Activated CD4-positive, alpha-beta T cell treated with anti-CD3 and anti-CD28 coated beads for 48 hours (primary cell): ENCODE measurements at regions not wholly inside any gene's neighbourhood (a gene's known extent, or its start where the extent isn't known, plus 50 kb on each side); places are given as distances from the start of the nearest gene placed in this dataset.
"Not testable (repeated sequence)": the region's sequence is repeated elsewhere in the genome, so short reads cannot be mapped to it uniquely, and the experiment has no call there.

Experiments
- DNase-seq: peaks from one replicate; pipeline ENCODE4 v3.0.0-alpha.2; 2020

DNA sequence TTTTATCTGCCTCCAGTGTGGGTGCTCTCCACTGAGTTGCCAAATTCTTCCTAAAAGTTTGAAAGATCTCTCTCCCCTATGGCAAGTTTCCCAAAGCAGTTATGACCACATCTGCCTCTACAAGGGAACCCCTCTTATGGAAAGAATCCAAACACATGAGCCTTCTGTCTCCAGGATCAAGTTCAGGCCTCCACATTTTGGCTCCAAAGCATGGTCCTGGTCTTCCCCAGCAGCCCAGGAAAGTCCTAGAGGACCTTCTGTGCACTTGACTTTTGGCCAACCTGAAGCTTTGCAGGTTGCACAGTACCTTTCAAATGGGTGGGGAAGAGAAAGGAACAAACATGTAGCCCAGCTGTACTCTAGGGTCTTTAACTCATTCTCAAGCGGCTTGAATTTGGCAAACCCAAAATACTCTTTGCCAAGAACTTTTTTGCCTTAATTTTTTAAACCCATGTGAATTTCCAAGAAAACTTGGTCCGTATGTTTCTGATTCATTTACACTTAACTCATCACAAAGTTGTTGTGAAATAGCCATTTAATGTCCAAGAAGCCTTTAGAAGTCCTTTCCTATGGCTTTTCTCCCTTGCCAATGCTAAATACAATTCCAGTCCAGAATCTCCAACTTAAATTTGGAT is 240.1 kb upstream of the TBX18 start:
- DNase-seq, result no peak

DNA sequence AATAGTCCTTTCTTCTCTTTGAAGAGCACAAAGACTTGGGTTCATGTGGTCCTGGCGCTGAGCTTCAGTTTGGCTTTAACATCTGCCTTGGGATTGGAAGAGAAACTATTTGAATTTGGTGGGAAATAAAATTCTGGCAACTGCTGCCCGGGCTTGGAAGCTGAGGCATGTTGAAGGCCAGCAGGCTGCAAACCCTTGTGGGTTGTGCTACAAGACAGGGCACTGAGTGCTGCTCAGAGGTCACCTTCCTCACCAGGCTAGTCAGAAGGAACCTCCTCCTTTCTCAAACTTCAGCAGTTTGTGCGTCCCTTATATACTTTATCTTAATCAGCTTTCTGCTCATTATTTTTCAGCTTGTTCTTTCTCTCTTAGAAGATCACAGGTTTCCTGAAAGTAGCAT is 238.4 kb upstream of the TBX18 start:
- DNase-seq, result no peak

DNA sequence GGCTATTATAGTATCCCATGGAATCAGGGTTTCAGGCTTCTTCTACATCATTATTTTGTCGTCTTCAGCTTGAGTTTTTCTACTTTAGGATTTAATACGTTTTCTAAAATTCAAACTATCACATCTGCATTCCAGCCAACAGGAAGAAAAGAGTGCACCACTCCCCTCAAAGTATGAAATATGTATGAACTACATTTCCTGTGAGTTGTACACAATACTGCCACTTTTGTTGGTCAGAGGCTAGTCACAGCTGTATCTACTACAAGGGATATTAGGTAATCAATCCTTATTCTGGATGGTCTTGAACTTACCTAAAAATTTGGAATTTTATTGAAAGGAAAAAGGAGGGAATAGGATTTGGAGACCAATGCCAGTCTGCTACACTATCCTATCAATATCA is 235.6 kb upstream of the TBX18 start:
- no peak for DNase-seq

GRCh38 chr6:84998223-84998622 is 233.8 kb upstream of the TBX18 start:
- no peak for DNase-seq

DNA sequence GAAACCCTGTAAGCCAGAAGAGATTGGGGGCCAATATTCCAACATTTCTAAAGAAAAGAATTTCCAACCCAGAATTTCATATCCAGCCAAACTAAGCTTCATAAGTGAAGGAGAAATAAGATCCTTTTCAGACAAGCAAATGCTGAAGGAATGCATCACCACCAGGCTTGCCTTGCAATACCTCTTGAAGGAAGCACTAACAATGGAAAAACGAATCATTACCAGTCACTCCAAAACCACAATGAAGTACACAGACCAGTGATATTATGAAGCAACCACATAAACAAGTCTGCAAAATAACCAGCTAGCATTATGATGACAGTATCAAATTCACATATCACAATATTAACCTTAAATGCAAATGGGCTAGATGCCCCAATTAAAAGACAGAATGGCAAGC is 224.4 kb upstream of the TBX18 start:
- DNase-seq, result not testable (repeated sequence)

DNA sequence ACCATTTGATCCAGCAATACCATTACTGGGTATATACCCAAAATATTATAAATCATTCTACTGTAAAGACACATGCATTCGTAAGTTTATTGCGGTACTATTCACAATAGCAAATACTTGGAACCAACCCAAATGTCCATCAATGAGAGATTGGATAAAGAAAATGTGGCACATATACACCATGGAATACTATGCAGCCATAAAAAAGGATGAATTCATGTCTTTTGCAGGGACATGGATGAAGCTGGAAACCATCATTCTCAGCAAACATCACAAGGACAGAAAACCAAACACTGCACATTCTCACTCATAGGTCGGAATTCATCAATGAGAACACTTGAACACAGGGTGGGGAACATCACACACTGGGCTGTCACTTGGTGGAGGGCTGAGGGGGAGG is 221.1 kb upstream of the TBX18 start:
- not testable (repeated sequence) for DNase-seq

DNA sequence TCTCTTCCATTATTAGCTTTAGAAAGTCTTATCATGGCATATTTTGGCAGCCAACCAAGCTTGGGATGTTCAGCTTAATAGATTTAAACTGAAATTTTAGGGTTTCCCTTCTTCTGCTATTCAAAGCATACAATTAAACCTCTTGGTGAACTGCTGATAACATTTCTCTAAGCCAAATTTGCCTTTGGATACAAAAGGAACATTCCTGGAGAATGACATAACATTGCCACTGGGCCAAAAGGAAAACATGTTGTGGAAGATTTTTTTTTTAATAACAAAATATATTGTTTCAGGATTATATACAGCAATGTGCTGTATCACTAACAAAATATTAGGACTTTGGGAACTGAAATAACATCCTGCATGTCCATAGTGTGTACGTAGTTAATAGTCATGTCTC is 215.1 kb upstream of the TBX18 start:
- DNase-seq, result no peak

DNA sequence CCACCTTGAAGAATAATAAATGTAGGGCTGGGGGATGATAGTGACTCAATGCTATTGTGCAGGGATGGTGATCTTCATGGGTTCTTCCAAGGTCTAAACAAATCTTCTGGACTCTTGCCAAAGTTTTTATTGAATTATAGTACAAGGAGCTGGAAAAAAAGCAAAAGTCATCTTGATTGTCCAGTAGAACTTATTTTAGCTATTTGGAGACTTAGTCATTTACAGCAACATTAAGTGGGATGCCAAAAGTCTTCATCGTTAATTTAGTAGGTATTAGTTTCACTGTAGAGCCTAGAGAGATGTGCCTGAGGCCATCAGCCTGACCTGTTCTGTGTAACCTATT is 212.9 kb upstream of the TBX18 start:
- DNase-seq, result no peak

- DNase-seq, result no peak
Observed at GRCh38 chr6:84976526-84977362, 212.3 kb upstream of the TBX18 start.

DNA sequence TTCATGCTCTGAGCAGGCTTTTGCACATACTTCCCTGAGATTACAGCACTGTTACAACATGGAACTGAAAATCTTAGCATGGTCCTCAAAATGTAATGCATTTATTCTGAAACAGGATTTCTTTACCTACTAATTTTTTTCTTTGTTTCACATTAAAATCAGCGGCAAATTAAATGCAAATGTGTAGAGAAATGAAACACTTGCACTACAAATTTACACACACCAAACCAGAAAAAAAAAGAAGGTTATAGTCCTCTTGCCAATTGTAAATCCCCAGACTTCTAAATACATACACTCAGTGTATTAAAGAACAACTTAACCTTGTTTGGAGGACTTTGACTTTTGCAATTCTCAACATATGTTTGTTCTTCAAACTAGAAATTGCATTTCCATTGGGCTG is 210.9 kb upstream of the TBX18 start:
- no peak for DNase-seq

DNA sequence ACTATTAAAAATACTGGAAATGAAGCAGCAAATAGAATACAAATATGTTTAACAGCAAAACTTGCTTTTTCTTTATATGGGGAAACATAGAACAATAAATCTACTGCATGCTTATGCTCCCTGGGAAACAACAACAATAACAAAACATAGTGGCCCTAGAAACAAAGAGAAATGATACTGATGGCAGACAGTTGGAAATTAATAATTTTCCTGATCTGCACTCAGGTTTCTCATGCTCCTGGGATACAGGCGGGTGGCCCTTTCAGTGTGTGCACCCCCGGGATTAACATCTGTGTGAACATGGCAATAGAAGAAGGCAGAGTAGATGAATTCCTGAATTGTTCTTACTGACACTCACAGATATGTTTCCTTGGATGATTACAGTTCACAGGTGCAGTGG is 209.2 kb upstream of the TBX18 start:
- DNase-seq, result no peak

DNA sequence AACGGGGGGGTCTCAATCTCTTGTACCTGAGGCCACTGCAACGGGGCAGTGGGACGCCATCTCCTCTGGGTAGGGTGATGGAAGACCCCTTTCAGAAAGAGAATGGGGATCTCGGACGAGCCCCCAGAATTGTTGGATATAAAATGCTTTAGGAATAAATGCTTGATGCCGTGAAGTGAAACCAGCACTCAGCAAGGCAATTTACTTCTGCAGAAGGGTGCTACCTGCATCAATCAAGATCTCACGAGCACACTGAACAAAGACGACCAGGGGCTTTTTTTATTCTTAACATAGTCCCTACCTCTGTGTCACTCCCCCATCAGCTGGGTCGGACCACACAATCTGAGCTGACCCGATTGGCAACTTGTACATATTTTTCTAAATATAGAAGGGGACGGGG is 203.6 kb upstream of the TBX18 start:
- no peak for DNase-seq

GRCh38 chr6:84967389-84967788 is 203.0 kb upstream of the TBX18 start:
- no peak for DNase-seq

DNA sequence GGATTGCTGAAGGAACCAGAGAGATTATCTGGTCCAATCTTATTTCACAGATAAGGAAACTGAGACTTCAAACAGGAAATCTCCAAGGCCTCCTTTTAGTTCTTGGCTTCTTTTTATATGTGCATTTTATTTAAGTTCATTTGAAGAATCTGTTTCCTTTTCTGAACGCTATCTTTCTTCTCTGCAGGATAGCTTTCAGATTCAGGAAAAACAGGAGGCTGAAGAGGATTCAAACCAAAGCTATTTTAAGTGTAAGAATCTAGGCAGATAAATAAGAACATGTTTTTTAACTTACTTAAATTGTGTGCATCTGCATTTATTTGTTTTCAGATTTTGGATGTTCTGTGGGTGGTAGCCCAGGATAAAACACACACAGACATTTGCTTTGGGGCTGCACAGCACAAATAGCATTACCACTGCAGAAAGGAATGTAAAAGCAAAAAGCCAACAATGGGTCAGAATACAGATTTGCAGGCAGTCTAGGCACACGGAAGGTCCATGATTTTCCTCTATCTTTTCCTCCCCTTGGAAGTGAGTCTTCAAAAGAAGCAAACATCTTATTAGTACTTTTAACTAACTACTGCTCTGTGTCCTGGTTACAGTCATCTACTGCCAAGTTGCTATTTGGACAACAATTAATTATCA is 188.8 kb upstream of the TBX18 start:
- no peak for DNase-seq

GRCh38 chr6:84944926-84945325 is 180.5 kb upstream of the TBX18 start:
- DNase-seq, result not testable (repeated sequence)

DNA sequence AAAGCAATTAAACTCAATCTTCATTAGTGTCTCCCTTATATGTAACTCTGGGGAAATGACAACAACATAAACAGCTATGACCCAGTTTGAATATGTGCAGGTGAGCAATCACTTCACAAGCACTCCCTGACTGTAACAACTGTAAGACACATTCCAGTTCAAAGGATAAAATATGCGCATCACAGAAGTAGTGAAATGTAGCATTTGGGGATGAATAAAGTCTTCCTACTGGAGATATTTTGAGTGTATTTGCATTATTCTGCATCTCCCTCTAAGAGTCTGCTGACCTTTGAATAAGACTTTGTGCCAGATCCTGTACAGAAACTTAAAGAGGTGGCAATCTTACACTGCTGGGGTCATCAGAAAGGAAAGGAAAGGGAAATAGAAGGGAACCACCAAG is 179.5 kb upstream of the TBX18 start:
- no peak for DNase-seq

- DNase-seq, result not testable (repeated sequence)
Observed at GRCh38 chr6:84941609-84942008, 177.2 kb upstream of the TBX18 start.

GRCh38 chr6:84929212-84929611 is 164.8 kb upstream of the TBX18 start:
- DNase-seq, result no peak

DNA sequence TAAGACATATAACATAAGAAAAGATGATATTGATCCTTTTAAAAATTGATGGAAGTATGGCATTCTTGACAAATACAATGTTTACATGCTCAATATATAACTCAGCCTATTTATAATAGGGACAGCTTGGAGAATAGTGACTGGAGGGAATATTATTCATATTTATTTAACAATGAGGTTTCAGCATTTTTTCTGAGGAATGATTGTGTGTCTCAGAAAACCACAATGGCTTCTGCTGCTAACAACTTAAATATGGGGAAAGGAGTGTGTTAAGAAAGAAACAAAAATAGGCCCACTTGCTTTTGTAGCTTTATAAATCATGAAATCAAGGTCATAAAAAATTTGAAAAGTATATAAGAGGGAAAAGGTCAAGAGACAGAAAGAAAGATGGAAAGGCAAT is 163.2 kb upstream of the TBX18 start:
- DNase-seq, result no peak

DNA sequence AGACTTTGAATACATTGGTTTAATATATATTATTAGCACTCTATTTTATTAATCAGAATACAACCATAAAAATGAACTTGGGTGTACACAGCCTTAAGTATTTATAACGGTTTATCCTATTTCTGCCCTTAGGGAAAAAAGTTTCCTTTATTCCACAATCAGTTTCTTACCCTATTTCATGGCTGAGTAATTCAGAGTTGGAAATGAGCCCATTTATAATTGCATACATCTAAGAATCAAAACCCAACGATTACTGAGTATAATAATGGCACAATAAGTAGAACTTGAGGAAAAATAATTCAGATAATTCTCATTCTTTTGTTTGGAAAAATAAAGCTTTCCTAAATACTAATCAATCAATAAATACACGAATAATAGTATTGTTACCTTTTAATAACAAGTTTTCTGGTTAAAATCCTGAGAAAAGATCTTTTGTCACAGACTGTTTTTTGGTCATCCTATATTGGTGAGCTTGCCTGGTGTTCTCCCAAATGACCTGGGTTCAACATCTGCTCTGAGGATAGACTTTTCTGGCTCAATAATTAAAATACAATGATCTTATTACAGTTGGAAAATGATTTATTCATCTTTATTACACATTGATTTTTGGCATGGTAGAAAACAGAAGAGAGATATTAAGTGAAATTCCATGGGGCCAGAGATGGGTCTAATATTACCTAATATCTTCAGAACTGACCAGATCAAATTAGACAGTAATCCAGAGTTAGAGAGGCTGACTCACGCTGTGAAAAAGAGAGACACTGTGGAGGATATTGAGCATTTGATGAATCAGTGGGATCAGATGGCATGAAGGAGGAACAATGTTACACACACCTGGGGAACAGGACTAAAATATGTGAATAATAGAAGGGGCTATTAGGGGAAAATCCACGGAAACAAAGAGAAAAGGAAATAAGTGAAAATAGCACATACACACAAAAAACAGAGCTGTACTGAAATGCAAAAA is 162.1 kb upstream of the TBX18 start:
- DNase-seq, result no peak

DNA sequence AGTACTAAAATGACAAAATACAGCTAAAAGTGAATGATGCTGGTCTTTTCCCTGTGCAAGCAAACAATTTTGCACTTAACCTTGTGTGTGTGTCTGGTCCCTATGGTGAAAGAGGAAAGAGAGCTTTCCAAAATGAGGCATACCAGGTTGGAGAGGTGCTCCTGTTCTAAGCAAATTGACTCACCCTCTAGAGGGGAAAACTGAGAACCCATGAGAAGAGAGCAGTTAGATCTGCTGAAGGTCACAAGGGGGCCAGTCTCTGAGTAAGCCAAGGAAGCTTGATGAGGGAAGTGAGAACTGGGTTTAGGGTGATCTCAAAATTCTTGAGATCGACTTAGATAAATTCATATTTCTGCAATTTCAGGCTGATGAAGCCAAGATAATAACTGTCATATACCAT is 157.5 kb upstream of the TBX18 start:
- no peak for DNase-seq

DNA sequence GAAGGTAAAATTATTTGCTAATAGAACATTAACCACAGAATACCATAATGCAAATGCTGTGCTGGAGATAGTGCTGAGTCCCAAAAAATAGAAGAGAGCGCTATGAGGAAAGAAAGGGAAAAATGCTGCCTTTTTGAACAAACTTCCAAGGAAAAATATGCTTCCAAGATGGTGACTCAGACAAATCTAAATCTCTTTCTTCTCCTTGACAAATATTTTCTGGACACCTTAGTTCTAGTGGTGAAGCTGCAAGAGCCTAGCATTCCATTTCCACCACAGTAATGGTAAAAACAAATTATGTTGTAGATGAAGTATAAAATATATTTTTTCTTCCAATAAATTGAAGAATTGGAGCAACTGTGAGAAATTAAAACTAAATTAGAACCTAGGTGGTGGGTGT is 155.6 kb upstream of the TBX18 start:
- no peak for DNase-seq

GRCh38 chr6:84916704-84917103 is 152.3 kb upstream of the TBX18 start:
- DNase-seq, result no peak
